HG02571 (cell line): ENCODE measurements at regions not wholly inside any gene's neighbourhood (a gene's known extent, or its start where the extent isn't known, plus 50 kb on each side); places are given as distances from the start of the nearest gene placed in this dataset.

ENCODE experiments used
- ATAC-seq: cut with Tn5 transposase; IDR thresholded peaks from one replicate; pipeline ENCODE4 v1.9.1; 2021; ENCODE audit warnings: mild to moderate bottlenecking, moderate library complexity; ENCODE audit not compliant: unreplicated experiment

- ATAC-seq, result no peak
Observed at GRCh38 chr1:57889676-57890320, 465.9 kb upstream of the DAB1 start.

GRCh38 chr1:57887964-57888491 lies 464.2 kb upstream of the DAB1 start:
- ATAC-seq, result no peak

- ATAC-seq, result no peak
Observed at GRCh38 chr1:57886376-57886775, 462.5 kb upstream of the DAB1 start.

- ATAC-seq, result no peak
Observed at GRCh38 chr1:57883642-57883995, 459.8 kb upstream of the DAB1 start.

GRCh38 chr1:57882934-57883641 lies 459.2 kb upstream of the DAB1 start:
- no peak for ATAC-seq

- ATAC-seq, result no peak
Observed at GRCh38 chr1:57882072-57882471, 458.2 kb upstream of the DAB1 start.

GRCh38 chr1:57881639-57882038 lies 457.8 kb upstream of the DAB1 start:
- ATAC-seq, result no peak

- no peak for ATAC-seq
Observed at GRCh38 chr1:57879700-57880099, 455.8 kb upstream of the DAB1 start.

GRCh38 chr1:57874418-57874877 lies 450.6 kb upstream of the DAB1 start:
- ATAC-seq, result no peak

GRCh38 chr1:57872913-57873312 lies 449.1 kb upstream of the DAB1 start:
- ATAC-seq, result no peak

- ATAC-seq, result no peak
Observed at GRCh38 chr1:57868908-57869307, 445.0 kb upstream of the DAB1 start.

- ATAC-seq, result no peak
Observed at GRCh38 chr1:57868239-57868638, 444.4 kb upstream of the DAB1 start.

- ATAC-seq, result no peak
Observed at GRCh38 chr1:57866998-57867397, 443.1 kb upstream of the DAB1 start.

GRCh38 chr1:57860931-57861565 lies 437.2 kb upstream of the DAB1 start:
- ATAC-seq, result no peak

- ATAC-seq, result no peak
Observed at GRCh38 chr1:57860325-57860724, 436.5 kb upstream of the DAB1 start.

GRCh38 chr1:57858740-57859139 lies 434.9 kb upstream of the DAB1 start:
- no peak for ATAC-seq

- ATAC-seq, result no peak
Observed at GRCh38 chr1:57857809-57858208, 433.9 kb upstream of the DAB1 start.

- no peak for ATAC-seq
Observed at GRCh38 chr1:57854436-57854835, 430.6 kb upstream of the DAB1 start.

- ATAC-seq, result no peak
Observed at GRCh38 chr1:57850176-57850940, 426.5 kb upstream of the DAB1 start.

- no peak for ATAC-seq
Observed at GRCh38 chr1:57848406-57848805, 424.5 kb upstream of the DAB1 start.

GRCh38 chr1:57845041-57845440 lies 421.2 kb upstream of the DAB1 start:
- no peak for ATAC-seq
